GM19395 (cell line): ENCODE measurements at regions not wholly inside any gene's neighbourhood (a gene's known extent, or its start where the extent isn't known, plus 50 kb on each side); places are given as distances from the start of the nearest gene placed in this dataset.
"Not testable (repeated sequence)": the region's sequence is repeated elsewhere in the genome, so short reads cannot be mapped to it uniquely, and the experiment has no call there.

Source experiments
- ATAC-seq: cut with Tn5 transposase; IDR thresholded peaks from one replicate; pipeline ENCODE4 v1.9.1; 2021; ENCODE audit warnings: mild to moderate bottlenecking, moderate library complexity; ENCODE audit not compliant: unreplicated experiment

GRCh38 chr13:81639984-81640582 lies 1299.2 kb upstream of the SPRY2 start:
- no peak for ATAC-seq

GRCh38 chr13:81637457-81637856 lies 1296.5 kb upstream of the SPRY2 start:
- no peak for ATAC-seq

DNA sequence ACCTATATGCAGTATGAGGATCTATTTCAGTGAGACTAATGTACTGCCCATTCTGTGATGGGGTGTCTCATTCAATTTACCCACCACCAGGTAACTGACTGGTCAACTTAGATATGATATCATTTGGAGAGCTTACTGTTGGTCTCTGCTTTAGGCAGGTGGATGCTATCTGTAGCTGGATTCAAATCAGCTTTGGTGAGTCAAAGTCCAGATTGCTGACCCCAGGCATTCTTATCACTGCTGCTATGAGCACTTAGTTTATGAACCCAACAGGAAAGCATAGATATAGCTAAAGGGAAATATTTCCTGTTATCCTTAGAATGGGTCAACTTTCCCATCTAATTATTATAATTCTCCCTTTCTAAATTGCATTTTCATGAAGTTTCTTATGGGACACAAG lies 1295.2 kb upstream of the SPRY2 start:
- no peak for ATAC-seq

GRCh38 chr13:81615031-81615430 lies 1274.1 kb upstream of the SPRY2 start:
- ATAC-seq, result no peak

DNA sequence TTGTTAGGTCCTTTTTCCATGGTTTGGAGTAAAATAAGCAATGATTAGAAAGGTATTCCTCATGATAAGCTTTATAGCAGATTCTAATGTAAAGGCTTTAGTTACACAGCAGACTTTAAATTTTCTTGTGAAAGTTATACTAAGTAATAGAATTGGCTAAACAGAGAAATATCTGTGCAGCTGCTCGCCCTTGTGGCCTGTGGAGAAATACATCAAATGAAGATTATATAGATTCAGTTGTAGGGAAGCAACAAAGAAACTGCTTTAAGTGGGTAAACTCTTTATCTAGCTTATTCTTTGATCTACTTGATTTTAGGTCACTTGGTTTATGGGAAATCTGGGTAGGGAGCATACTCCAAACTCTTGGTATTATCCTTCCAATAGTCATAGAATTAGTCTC lies 1269.7 kb upstream of the SPRY2 start:
- no peak for ATAC-seq

GRCh38 chr13:81609335-81609734 lies 1268.4 kb upstream of the SPRY2 start:
- ATAC-seq, result no peak

- ATAC-seq, result no peak
These were observed 1265.1 kb upstream of the SPRY2 start for GRCh38 chr13:81606074-81606473.

GRCh38 chr13:81602241-81602640 lies 1261.3 kb upstream of the SPRY2 start:
- no peak for ATAC-seq

DNA sequence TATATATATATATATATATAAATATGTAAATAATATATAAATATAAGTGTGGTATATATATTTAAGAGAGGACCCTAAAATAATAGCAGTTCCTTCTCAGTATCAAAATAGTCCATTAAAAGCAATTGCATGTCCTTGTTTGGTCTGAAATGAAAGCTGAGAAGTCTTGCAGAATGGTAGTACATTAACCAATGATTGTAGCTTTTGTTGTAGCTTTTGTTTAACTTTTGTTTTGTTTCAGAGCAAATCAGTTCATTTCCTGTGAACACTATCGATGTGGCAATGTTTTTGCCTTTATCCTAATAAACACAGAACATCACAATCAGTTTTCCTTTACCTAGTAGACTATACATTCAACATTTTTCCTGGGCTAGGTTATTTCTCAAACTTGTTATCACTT lies 1256.2 kb upstream of the SPRY2 start:
- no peak for ATAC-seq

- ATAC-seq, result no peak
These were observed 1255.4 kb upstream of the SPRY2 start for GRCh38 chr13:81596224-81596753.

GRCh38 chr13:81591528-81592220 lies 1250.7 kb upstream of the SPRY2 start:
- ATAC-seq, result no peak

GRCh38 chr13:81582381-81582780 lies 1241.5 kb upstream of the SPRY2 start:
- ATAC-seq, result no peak

DNA sequence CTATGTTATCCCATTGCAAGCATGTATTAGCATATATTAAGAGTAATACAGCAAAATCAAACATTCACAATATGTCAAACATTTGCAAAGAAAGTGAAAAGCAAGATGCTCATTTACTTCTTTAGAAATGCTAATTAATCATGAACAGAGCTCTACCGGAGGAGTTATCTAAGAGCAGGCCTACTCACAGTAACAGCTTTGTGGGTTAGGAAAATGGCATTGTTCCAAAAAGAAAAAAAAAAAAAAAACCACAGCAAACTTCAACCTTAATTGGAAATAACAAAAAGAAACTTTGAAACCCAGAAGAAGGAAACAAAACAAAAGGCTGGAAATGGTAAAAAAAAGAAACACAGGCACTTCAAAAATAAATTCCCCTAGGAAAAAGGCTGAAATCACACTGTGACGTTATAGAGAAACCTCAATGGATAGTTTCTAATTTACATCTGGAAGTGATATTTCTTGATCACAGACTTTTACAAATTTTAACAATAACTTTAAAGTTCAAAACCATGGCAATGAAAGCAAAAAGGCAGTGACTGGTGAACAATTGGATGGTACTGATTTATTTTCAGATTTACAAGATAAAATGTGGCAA lies 1236.8 kb upstream of the SPRY2 start:
- no peak for ATAC-seq

- ATAC-seq, result no peak
These were observed 1227.9 kb upstream of the SPRY2 start for GRCh38 chr13:81568824-81569223.

DNA sequence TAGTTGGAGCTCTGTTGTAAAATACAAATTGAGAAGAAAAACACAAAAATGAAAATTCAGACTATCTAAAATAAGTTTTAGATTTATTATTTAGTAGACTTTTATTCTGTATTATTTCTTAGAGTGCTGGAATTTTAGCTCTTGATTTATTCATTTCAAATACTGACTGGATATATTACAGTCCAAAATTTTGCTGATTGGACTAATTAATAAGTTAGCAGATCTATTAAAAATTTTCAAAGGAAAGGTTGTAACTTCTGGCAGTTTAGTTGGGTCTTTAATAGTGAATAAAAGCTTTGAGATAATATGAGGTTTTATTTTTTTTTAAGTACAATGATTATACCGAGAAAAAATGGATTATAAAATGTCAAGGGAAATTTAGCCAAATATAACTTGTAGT lies 1224.9 kb upstream of the SPRY2 start:
- ATAC-seq, result no peak

GRCh38 chr13:81563091-81563490 lies 1222.2 kb upstream of the SPRY2 start:
- ATAC-seq, result no peak

GRCh38 chr13:81562598-81562997 lies 1221.7 kb upstream of the SPRY2 start:
- ATAC-seq, result no peak

DNA sequence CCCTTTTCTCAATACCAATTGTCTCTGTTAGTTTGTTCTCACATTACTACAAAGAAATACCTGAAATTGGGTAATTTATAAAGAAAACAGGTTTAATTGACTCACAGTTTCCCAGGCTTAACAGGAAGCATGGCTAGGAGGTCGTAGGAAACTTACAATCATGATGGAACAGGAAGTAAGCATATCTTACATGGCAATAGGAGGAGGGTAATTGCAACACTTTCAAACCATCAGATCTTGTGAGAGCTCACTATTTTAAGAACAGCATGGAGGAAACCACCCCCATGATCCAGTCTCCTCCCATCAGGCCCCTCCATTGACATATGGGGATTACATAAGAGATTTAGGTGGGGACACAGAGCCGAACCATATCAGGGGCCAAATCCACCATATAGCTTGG lies 1210.1 kb upstream of the SPRY2 start:
- no peak for ATAC-seq

DNA sequence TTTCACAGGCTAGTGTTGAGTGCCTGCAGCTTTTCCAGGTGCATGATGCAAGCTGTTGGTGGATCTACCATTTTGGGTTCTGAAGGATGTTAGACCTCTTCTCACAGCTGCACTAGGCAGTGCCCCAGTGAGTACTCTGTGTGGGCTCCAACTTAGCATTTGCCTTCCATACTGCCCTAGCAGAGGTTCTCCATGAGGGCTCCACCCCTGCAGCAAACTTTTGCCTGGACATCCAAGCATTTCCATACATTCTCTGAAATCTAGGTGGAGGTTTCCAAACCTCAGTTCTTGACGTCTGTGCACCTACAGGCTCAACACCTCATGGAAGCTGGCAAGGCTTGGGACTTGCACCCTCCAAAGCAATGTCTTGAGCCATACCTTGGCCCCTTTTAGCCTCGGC lies 1205.4 kb upstream of the SPRY2 start:
- not testable (repeated sequence) for ATAC-seq

GRCh38 chr13:81540777-81541176 lies 1199.9 kb upstream of the SPRY2 start:
- ATAC-seq, result no peak

- no peak for ATAC-seq
These were observed 1198.8 kb upstream of the SPRY2 start for GRCh38 chr13:81539643-81540150.

DNA sequence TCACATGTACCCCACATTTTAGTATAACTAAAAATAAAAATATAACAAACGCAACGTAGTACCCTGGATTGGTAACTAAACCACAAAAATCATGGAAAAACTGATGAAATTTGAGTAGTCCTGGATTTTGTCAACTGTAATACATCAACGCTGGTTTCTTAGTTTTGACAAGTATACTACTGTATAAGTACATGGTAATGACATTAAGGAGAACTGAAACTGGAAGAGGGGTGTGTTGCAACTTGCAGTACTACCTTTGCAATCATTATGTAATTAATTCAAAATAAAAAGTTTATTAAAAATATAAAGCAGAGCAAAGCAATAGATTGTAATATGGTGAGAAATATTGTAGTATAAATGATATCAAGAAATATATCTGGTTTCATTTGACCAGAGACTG lies 1158.0 kb upstream of the SPRY2 start:
- ATAC-seq, result no peak
